Epithelial cell of proximal tubule (primary cell): ENCODE measurements at regions not wholly inside any gene's neighbourhood (a gene's known extent, or its start where the extent isn't known, plus 50 kb on each side); places are given as distances from the start of the nearest gene placed in this dataset.

Source experiments
- DNase-seq: peaks from one replicate; pipeline ENCODE4 v3.0.0-alpha.2; 2011; ENCODE audit warnings: low read depth
- H3K4me3 ChIP-seq: 2 replicates; pipeline ENCODE4 v1.5.1; 2011; ENCODE audit warnings: low read depth, mild to moderate bottlenecking, low read length
- CTCF ChIP-seq: conservative IDR thresholded peaks from 2 replicates; pipeline ENCODE4 v1.5.1; 2012; ENCODE audit warnings: low read depth, mild to moderate bottlenecking, low read length

GRCh38 chr15:98422130-98422478 lies 226.2 kb upstream of the IGF1R start:
- H3K4me3 ChIP-seq, result peak overlapping the region; percentile 54
- TF ChIP-seq CTCF, result no peak
- no peak for DNase-seq

- no peak for DNase-seq
- TF ChIP-seq CTCF, result no peak
- H3K4me3 ChIP-seq, result no peak overlapping the region
These were observed 223.2 kb upstream of the IGF1R start for GRCh38 chr15:98425173-98425572.

GRCh38 chr15:98427321-98427720 lies 221.0 kb upstream of the IGF1R start:
- no peak for TF ChIP-seq CTCF
- H3K4me3 ChIP-seq, result no peak overlapping the region
- DNase-seq, result no peak

GRCh38 chr15:98428253-98428989 lies 219.9 kb upstream of the IGF1R start:
- DNase-seq, result peak; percentile 55
- TF ChIP-seq CTCF, result peak; percentile 49
- H3K4me3 ChIP-seq, result peak overlapping the region; percentile 56

- no peak for DNase-seq
- H3K4me3 ChIP-seq, result no peak overlapping the region
- no peak for TF ChIP-seq CTCF
These were observed 217.2 kb upstream of the IGF1R start for GRCh38 chr15:98431171-98431570.

GRCh38 chr15:98433346-98433745 lies 215.0 kb upstream of the IGF1R start:
- no peak for TF ChIP-seq CTCF
- no peak overlapping the region for H3K4me3 ChIP-seq
- no peak for DNase-seq

GRCh38 chr15:98433856-98434255 lies 214.5 kb upstream of the IGF1R start:
- no peak overlapping the region for H3K4me3 ChIP-seq
- no peak for DNase-seq
- TF ChIP-seq CTCF, result no peak
